ENCODE measurements at regions not wholly inside any gene's neighbourhood (a gene's known extent, or its start where the extent isn't known, plus 50 kb on each side); places are given as distances from the start of the nearest gene placed in this dataset.

- TF ChIP-seq CTCF (conservative IDR thresholded peaks at IDR 0.05; ENCODE audit: low read depth, low read length) (no peak), POLR2A (IDR thresholded peaks at IDR 0.05; ENCODE audit: low read depth, low read length) (no peak), RFX5 (IDR thresholded peaks at IDR 0.05; ENCODE audit: low read depth, low read length) (no peak), MAZ (IDR thresholded peaks at IDR 0.05; ENCODE audit: borderline replicate concordance, low read depth, low read length) (no peak), SMC3 (IDR thresholded peaks at IDR 0.05; ENCODE audit: low read depth, low read length) (no peak), NFE2L2 (IDR thresholded peaks at IDR 0.05; ENCODE audit: low read depth, low read length) (no peak), CEBPB (IDR thresholded peaks at IDR 0.05; ENCODE audit: low read depth, low read length) (no peak), MAFK (IDR thresholded peaks at IDR 0.05; ENCODE audit: low read depth, low read length) (no peak)
Measured at GRCh38 chr6:102215425-102215824, 821.9 kb downstream of the GRIK2 start.
